ENCODE measurements at regions not wholly inside any gene's neighbourhood (a gene's known extent, or its start where the extent isn't known, plus 50 kb on each side); places are given as distances from the start of the nearest gene placed in this dataset.

GRCh38 chr12:69129017-69129416, 110.4 kb upstream of the CPSF6 start:
- no peak for DNase-seq

- DNase-seq, result no peak
These were observed 109.8 kb upstream of the CPSF6 start for GRCh38 chr12:69129564-69129963.

GRCh38 chr12:69130064-69130463, 109.3 kb upstream of the CPSF6 start:
- DNase-seq, result no peak

- DNase-seq, result no peak
These were observed 108.3 kb upstream of the CPSF6 start for GRCh38 chr12:69131077-69131476.

DNA sequence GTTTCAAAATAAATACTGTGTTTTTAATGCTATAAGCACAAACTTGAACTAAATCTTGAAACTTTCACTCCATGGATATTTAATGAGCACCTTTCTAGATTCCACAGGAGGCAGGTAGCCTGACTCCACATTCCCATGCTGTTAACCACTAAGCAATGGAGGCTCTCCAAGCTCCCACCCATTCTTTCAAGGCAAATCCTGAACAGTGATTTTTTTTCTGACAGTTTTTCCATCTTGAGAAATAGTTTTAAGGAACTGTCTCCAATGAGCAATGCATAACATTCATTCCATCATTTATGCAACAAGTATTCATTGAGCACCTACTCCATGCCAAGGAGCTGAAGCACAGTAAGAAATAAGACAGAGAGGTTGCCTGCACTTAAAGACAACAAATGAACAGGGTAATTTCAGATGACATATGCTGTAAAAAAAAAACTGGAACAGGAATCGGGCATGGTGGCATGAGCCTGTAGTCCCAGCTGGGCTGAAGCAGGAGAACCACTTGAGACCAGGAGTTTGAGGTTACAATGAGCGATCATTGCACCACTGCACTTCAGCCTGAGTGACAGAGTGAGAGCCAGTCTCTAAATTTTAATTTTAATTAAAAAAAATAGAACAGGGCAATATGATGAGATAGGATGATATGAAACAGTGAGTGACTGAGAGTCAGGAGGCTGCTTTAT, 102.3 kb upstream of the CPSF6 start:
- DNase-seq, result no peak

GRCh38 chr12:69141074-69141473, 98.3 kb upstream of the CPSF6 start:
- no peak for DNase-seq

DNA sequence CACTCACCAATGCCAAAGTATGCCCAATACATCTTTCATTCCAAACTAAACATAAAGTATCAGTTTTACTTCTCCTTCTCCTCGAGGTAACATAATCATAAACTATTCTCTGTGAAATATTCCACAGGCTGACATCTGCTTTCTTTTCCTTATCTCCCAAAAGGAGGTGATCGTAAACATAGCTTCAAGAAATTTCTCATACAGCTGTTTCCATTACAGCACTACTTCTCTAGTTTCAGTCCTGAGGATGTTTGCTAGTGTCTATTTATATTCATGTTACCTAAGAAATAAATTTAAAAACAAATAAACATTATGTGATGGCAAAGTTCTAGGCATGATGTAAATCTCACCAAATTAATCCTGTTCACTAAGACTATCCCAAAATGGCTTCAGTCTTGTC, 90.1 kb upstream of the CPSF6 start:
- DNase-seq, result no peak

DNA sequence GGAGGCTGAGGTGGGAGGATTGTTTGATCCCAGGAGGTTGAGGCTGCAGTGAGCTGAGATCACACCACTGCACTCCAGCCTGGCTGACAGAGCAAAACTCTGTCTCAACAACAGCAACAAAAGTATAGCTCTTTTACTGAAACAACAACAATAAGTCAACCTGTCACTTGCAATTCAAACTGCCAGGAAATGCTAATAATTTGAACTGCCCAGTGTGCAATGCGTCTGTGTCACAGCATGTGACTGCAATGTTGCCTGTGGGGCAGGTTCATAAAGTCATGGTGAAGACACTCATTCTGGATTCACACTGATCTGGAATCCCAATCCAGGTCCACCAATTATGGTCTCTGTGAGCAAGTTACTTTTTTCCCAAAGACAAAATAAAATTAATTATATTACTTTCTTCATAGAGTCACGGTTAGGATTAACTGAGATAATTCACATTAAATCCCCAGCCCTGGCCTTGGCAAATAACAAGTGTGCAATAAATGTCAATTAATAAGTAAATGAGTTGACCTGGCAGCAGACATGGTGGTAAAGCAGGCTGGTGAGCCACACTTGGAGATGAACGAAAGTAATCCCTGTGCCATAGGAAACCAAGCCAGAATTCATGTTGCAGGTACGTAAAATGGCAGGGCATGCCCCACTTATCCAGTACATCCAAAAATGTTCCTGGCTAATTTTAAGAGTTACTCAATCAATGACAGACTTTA, 89.1 kb upstream of the CPSF6 start:
- DNase-seq, result no peak

GRCh38 chr12:69150796-69151127, 88.6 kb upstream of the CPSF6 start:
- no peak for DNase-seq

GRCh38 chr12:69151254-69151764, 88.1 kb upstream of the CPSF6 start:
- DNase-seq, result no peak

- DNase-seq, result peak in 38 of 51 donors; percentile 3 to 72 (median 36)
These were observed 84.6 kb upstream of the CPSF6 start for GRCh38 chr12:69154585-69155363.

DNA sequence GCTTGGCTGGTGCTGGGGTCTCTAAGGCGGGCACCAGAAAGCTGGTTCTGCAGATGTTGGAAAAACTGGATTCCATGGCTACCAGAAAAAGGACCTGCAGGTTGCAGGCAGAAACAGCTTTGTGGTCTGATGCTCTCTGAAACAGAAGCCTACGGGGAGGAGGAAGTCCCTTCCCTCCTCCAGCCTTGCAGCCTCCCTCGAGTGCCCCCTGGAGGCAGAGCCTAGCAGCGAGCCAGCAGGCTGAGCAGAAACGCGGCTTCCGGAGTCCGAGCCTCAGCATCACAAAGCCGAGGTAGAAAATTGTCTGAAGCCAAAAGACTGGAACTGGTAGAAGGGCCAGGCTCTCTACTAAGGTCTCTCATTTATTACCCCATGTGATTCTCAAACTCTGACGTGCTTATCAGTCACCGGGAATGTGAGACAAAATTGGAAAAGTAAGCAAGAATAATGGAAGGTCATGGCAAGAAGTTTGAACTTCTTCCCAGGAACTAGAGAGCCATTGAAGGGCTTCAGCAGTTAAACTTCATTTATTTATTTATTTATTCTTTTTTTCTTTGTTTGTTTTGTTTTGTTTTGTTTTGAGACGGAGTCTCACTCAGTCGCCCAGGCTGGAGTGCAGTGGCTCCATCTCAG, 82.2 kb upstream of the CPSF6 start:
- peak; percentile 7 to 85 (median 63) for DNase-seq

GRCh38 chr12:69161829-69162228, 77.5 kb upstream of the CPSF6 start:
- DNase-seq, result peak in 3 of 51 donors; percentile 0 to 51 (median 3)

DNA sequence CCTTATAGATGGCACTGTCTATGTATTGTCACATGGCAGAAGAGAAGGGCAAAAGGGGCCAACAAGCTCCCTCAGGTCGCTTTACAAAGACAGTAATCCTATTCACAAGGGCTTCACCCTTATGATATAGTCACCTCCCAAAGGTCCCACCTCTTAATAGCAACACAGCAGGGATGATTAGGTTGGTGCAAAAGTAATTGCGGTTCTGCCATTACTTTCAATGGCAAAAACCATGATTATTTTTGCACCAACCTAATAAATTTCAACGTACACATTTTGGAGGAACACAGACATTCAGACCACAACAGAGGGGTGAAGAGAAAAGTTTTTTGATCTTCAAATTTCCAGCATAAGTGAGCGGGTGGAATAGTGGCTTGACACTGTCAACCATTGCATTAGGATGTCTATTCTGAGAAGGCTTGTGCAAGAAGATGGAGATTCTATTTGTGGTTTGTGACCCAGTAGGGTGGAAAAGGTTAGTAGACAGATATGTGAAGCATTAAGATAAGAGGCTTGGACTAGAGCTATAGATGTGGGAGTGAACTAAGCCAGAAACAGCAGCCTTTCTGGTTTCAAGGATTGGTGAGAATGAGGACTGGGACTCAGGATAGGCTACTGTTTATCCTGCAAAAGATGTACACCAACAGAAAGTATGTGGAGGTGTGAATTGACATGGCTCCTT, 75.5 kb upstream of the CPSF6 start:
- DNase-seq, result no peak

- DNase-seq, result no peak
These were observed 71.7 kb upstream of the CPSF6 start for GRCh38 chr12:69167648-69168165.

- no peak for DNase-seq
These were observed 71.0 kb upstream of the CPSF6 start for GRCh38 chr12:69168363-69168762.

DNA sequence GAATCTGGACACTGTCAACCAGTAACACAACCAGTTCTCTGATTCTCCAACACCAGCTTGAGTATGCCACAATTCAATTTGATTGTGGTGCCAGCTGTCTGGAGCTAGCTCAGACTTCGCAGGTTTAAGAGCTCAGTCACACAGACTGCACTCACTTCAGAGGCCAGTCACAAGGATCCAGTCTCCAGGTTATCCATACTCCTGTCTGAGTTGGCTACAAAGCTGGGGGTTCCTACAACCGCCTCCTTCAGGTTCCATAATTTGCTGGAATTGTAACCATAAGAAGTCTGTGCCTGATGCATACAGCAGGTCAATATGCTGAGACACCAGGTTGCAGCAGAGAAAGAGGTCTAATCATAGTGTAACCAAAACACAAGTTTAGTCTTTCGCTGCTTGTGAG, 70.5 kb upstream of the CPSF6 start:
- no peak for DNase-seq

GRCh38 chr12:69170293-69170692, 69.1 kb upstream of the CPSF6 start:
- DNase-seq, result no peak

DNA sequence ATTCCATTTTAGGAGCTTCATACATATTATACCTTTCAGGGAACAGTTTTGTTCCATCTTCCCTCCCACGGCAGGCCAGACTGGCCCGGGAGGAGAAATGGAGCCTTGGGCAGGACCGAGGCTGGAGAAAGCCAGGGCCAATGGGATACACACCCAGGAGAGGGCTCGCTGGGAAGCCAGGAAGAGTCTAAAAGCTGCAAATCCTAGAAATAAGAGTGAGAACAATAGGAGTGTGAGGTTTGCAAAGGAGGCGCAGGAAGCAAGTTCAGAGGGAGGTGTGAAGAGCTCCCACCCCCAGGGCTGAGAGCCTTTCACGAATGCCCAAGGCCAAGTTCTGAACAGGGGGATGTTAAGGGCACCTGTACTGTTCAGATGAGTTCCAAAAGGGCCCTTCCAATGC, 67.5 kb upstream of the CPSF6 start:
- DNase-seq, result peak in 1 of 51 donors; percentile 5

DNA sequence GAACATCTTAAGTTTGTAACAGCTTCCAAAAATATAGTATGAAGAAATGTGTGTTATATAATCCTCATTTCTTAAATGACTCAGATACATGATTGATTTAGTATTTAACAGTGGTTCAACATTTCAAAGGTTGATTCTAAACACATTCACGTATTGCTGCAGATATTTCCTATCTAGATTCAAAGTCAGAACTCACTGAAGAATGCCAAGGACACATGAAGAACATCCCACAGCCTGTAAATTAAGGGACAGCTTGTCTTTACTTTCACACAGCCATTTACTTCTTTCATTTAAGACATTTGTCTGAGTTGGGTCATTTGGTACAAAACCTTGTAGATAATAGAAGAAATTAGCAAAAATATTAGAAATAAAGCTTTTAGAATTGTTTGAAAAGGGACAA, 66.9 kb upstream of the CPSF6 start:
- DNase-seq, result no peak

DNA sequence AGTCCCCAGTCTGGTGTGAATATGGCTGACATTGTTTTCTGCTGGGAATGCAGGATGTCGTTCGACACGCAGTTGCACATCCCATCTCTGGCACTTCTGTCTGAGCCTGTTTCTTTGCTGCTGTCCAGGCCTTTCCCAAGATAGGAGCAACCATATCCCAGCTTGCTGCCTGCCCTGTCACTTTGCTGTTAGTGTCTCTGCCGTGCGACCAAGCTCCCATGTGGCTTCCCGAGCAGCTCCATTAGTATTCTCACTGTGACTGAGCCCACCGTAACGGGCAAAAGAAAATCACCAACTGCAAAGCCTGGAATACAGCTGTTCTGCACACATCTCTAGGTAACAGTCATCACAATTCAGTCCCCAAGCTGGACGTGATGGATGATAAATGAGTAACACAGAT, 66.0 kb upstream of the CPSF6 start:
- peak in 20 of 51 donors; percentile 1 to 48 (median 10) for DNase-seq
